ENCODE measurements at regions not wholly inside any gene's neighbourhood (a gene's known extent, or its start where the extent isn't known, plus 50 kb on each side); places are given as distances from the start of the nearest gene placed in this dataset.

- no peaks in the 10 kb centered on the region for H3K36me3 ChIP-seq (replicated peaks)
- no peak overlapping the region for H3K4me3 ChIP-seq (ENCODE audit: low read depth, low read length)
- TF ChIP-seq, protein P1, sequence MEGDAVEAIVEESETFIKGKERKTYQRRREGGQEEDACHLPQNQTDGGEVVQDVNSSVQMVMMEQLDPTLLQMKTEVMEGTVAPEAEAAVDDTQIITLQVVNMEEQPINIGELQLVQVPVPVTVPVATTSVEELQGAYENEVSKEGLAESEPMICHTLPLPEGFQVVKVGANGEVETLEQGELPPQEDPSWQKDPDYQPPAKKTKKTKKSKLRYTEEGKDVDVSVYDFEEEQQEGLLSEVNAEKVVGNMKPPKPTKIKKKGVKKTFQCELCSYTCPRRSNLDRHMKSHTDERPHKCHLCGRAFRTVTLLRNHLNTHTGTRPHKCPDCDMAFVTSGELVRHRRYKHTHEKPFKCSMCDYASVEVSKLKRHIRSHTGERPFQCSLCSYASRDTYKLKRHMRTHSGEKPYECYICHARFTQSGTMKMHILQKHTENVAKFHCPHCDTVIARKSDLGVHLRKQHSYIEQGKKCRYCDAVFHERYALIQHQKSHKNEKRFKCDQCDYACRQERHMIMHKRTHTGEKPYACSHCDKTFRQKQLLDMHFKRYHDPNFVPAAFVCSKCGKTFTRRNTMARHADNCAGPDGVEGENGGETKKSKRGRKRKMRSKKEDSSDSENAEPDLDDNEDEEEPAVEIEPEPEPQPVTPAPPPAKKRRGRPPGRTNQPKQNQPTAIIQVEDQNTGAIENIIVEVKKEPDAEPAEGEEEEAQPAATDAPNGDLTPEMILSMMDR (IDR thresholded peaks at IDR 0.05; ENCODE audit: low read depth, low read length, missing control alignments): no peak
- in situ Hi-C loops (cut with HindIII; ENCODE audit: low pct_ligation_motif_present, low sequenced_read_pairs): no loop called here
- no peaks in the 10 kb centered on the region for H3K27me3 ChIP-seq (replicated peaks)
- no peak overlapping the region for H3K27ac ChIP-seq
- no peak for DNase-seq
These were observed 319.1 kb upstream of the MEX3C start for GRCh38 chr18:51516478-51517038.

DNA sequence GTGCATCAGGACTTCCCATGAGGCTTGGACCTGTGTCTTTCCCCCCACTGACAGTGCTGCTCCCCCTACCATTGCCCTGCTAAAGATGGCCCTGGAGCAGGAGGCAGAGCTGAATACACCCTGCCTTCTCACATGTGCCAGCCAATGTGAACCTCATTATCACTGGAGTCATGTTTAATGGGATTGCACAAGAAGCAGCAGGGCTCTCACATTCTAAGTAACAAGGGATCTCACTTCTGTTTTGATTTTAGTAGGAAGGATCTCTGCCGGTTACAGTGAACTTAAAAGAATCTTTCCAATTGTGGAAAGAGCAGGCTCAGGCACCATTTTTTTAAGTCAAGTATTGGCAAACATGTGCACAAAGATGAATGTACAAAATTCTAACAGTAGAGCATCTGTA is 322.1 kb upstream of the MEX3C start:
- TF ChIP-seq, protein P1 (IDR thresholded peaks at IDR 0.05; ENCODE audit: low read depth, low read length, missing control alignments): no peak
- in situ Hi-C loops (cut with HindIII; ENCODE audit: low pct_ligation_motif_present, low sequenced_read_pairs): no loop called here
- DNase-seq: no peak

GRCh38 chr18:51520676-51521180 is 323.2 kb upstream of the MEX3C start:
- in situ Hi-C loops (cut with HindIII; ENCODE audit: low pct_ligation_motif_present, low sequenced_read_pairs): no loop called here
- no peak overlapping the region for H3K4me3 ChIP-seq (ENCODE audit: low read depth, low read length)
- no peak for DNase-seq
- no peaks in the 10 kb centered on the region for H3K27me3 ChIP-seq (replicated peaks)
- H3K27ac ChIP-seq: no peak overlapping the region
- H3K36me3 ChIP-seq (replicated peaks): no peaks in the 10 kb centered on the region
- TF ChIP-seq, protein P1 (IDR thresholded peaks at IDR 0.05; ENCODE audit: low read depth, low read length, missing control alignments): no peak

More for the DNA sequence above, 322.1 kb upstream of the MEX3C start:
- no peaks in the 10 kb centered on the region for H3K36me3 ChIP-seq (replicated peaks)
- no peak overlapping the region for H3K4me3 ChIP-seq (ENCODE audit: low read depth, low read length)
- H3K27ac ChIP-seq: no peak overlapping the region
- no peaks in the 10 kb centered on the region for H3K27me3 ChIP-seq (replicated peaks)

- no peaks in the 10 kb centered on the region for H3K36me3 ChIP-seq (replicated peaks)
- in situ Hi-C loops (cut with HindIII; ENCODE audit: low pct_ligation_motif_present, low sequenced_read_pairs): no loop called here
These were observed 324.9 kb upstream of the MEX3C start for GRCh38 chr18:51522338-51522737.

DNA sequence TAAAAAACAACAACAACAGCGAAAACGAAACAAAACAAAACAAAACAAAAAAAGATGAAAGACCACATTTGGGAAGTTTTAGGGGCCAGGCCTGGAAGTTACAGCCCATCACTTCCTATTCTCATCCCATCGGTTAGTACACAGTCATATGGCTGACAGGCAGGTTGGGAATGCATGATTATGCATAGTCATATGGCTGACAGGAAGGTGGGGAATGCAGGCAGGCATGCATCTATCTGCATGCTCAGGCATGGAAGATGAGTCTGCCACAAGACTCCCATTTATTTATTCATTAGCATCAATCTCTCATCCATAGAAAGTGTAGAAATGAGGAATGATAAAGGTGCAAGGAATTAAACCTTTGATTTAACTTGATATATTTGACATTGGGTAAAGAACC is 325.3 kb upstream of the MEX3C start:
- H3K36me3 ChIP-seq (replicated peaks): no peaks in the 10 kb centered on the region
- H3K27ac ChIP-seq: no peak overlapping the region
- no peak overlapping the region for H3K4me3 ChIP-seq (ENCODE audit: low read depth, low read length)
- no peaks in the 10 kb centered on the region for H3K27me3 ChIP-seq (replicated peaks)
- peak; percentile 1 for DNase-seq
- TF ChIP-seq, protein P1 (IDR thresholded peaks at IDR 0.05; ENCODE audit: low read depth, low read length, missing control alignments): no peak
- in situ Hi-C loops (cut with HindIII; ENCODE audit: low pct_ligation_motif_present, low sequenced_read_pairs): no loop called here

More at GRCh38 chr18:51522338-51522737, 324.9 kb upstream of the MEX3C start:
- H3K27me3 ChIP-seq (replicated peaks): no peaks in the 10 kb centered on the region
- TF ChIP-seq, protein P1 (IDR thresholded peaks at IDR 0.05; ENCODE audit: low read depth, low read length, missing control alignments): no peak
- no peak overlapping the region for H3K27ac ChIP-seq
- no peak for DNase-seq
- no peak overlapping the region for H3K4me3 ChIP-seq (ENCODE audit: low read depth, low read length)

- H3K27ac ChIP-seq: no peak overlapping the region
- H3K27me3 ChIP-seq (replicated peaks): no peaks in the 10 kb centered on the region
- in situ Hi-C loops (cut with HindIII; ENCODE audit: low pct_ligation_motif_present, low sequenced_read_pairs): no loop called here
- H3K36me3 ChIP-seq (replicated peaks): no peaks in the 10 kb centered on the region
- TF ChIP-seq, protein P1 (IDR thresholded peaks at IDR 0.05; ENCODE audit: low read depth, low read length, missing control alignments): no peak
- H3K4me3 ChIP-seq (ENCODE audit: low read depth, low read length): no peak overlapping the region
- no peak for DNase-seq
These were observed 326.2 kb upstream of the MEX3C start for GRCh38 chr18:51523671-51524070.

All from brain microvascular endothelial cell (primary cell).